HG03066 (cell line): ENCODE measurements at regions not wholly inside any gene's neighbourhood (a gene's known extent, or its start where the extent isn't known, plus 50 kb on each side); places are given as distances from the start of the nearest gene placed in this dataset.

Source experiments
- ATAC-seq: cut with Tn5 transposase; IDR thresholded peaks from one replicate; pipeline ENCODE4 v1.9.1; 2021; ENCODE audit warnings: low read depth; ENCODE audit not compliant: unreplicated experiment

GRCh38 chr20:60064554-60065196 is 106.5 kb downstream of the CDH26 start:
- ATAC-seq = no peak

GRCh38 chr20:60065741-60066437 is 107.7 kb downstream of the CDH26 start:
- ATAC-seq = no peak

- ATAC-seq = no peak
Measured at GRCh38 chr20:60066438-60066823, 108.2 kb downstream of the CDH26 start.

GRCh38 chr20:60068509-60068908 is 110.3 kb downstream of the CDH26 start:
- no peak for ATAC-seq

DNA sequence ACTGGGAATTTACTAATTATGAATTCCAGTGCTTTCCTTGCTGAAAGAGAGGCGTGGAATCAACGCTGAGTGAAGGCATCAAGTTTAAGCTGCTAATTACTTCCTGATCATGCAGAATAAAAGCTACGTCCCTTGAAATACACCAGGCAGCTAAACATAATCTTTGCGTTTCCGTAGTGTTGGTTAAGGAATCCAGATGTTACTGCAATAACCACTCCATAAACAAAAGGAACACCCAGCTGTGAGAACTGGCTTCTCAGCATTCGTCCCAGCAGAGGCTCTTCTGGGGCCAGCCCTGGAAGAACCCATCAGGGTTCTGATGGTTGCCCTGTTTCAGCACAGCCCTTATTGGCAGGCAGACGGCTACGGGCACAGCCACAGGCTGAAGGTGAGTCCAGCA is 111.4 kb downstream of the CDH26 start:
- ATAC-seq = no peak

DNA sequence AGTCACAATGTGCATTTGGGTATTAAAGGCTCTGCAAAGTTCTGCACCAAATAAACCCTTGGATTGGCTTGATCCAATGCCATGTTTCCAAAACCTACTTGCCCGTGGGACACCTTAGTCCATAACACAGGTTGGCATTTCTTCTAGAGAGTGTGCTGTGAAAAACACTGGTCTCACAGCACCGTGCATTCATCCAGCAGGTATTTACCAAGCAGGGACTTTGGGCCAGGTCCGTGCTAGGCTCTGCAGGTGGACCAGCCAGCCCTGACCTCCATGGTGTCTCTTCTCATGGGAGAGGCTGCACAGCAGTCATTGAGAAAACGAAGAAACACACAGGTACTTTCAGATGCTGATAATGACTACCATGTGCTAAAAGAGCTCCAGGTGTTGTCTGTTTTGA is 112.6 kb downstream of the CDH26 start:
- no peak for ATAC-seq

- no peak for ATAC-seq
Measured at GRCh38 chr20:60071965-60072364, 113.7 kb downstream of the CDH26 start.

DNA sequence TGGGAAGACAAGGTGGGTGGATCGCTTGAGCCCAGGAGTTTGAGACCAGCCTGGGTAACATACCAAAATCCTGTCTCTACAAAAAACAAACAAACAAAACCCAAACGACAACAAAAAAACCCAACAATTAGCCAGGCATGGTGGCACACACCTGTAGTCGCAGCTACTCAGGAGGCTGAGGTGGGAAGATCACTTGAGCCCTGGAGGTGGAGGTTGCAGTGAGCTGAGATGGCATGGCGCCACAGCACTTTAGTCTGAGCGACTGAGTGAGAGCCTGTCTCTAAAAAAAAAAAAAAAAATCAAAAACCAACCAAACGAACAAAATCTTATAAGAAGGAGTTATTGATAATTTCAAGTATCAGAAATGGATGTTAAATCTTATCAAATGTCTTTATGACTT is 114.9 kb downstream of the CDH26 start:
- no peak for ATAC-seq

DNA sequence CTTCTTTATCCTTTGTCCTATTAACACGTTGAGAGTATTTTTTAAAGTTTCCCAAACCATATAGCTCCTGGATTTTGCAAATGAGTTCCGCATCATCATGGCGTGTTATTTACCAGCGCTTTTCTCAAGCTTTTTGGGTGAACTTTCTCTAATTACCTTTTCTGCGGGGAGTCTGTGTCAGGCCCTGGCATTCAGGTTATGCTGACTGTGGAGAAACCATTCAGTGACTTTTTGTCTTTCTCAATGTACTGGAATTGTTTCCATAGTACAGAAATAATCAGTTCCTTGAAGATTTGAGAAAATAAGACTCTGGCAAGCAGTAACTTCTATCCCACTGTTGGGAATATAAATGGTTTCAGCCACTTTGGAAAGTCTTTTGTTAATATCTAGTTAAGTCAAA is 115.3 kb downstream of the CDH26 start:
- ATAC-seq = no peak

DNA sequence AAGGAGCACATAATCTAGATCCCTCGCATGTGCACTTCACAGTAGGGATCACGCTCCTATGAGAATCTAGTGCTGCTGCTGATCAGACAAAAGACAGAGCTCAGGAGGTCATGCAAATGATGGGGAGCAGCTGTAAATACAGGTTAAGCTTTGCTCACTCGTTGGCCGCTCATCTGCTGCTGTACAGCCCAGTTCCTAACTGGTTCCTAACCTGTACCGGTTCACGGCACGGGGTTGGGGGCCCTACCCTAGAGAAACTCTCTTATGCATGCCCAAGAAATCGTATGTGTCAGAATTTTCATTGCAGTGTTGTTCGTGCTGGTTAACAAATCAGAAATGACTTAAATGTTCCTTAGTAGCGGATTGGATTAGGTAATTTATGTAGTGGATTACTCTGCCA is 116.1 kb downstream of the CDH26 start:
- ATAC-seq = no peak

DNA sequence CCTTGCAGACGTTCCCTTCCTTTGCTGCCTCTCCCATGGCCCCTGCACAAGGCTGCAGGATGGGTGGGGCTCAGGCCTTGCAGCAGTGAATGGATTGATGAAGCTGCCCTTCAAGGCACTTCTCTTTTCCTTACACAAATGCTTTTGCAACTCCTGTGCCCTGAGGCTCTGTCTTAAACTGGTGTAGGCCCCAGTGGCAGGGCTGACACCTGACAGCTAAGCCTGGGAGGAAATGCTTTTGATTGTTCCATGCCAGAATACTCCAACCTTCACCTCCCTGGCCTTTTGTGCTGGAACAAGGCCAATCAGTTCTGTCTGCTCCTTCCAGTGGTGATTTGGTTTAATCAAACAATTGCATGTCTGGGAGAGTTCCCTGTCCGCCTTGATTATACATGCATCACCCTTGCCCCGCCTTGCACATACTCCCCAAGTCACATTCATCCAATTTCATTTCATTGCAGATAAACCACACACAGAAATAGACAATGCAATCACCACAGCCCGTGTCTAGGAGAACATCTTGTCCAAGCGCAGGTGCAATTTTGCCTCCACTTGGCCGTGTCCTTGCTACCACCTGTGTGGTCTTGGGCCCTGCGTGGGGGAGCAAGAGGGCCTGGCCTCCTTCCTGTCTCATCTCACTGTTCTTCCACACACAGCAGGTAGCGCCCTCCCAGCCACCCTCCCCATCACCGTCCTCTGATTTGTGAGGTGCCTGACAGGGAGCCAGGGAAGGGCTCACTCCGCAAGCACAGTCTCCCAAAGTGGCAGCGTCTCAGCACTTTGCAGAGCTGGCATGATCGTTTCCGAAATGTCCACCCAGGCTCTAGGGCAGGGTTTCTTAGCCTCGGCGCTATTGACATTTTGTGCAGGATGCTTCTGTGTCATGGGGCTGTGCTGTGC is 120.4 kb downstream of the CDH26 start:
- ATAC-seq = no peak

GRCh38 chr20:60080401-60080800 is 122.2 kb downstream of the CDH26 start:
- no peak for ATAC-seq

DNA sequence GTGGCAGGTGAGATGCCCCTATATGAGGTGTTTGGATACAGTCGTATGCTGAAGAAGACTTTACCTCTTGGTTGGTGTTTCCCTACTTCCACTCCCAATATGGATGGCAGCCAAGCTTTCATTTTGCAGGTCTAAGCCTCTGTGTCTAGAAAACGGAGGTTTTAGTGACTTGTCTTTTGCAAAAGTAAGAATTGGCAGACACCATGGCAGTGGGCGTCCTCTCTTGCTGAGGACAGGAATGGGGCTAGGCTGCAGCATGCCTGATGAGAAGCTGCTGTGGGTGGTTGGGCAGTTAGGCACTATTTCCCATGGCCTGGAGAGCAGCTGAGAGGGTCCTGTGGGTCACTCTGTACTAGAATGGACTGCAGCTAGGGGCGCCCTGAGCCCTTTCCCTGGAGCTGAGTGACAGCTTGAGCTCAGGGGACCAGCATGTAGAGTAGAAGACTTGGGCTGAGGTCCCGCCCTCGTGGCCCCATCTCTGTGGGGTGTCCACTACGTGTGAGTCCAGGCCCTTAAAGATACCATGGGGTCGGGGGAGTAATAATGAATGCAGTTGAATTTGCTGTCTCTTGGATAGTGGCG is 127.4 kb downstream of the CDH26 start:
- no peak for ATAC-seq

- no peak for ATAC-seq
Measured at GRCh38 chr20:60086821-60087562, 128.8 kb downstream of the CDH26 start.

GRCh38 chr20:60087563-60088105 is 129.4 kb downstream of the CDH26 start:
- ATAC-seq = no peak

GRCh38 chr20:60088236-60088635 is 130.0 kb downstream of the CDH26 start:
- ATAC-seq = no peak

DNA sequence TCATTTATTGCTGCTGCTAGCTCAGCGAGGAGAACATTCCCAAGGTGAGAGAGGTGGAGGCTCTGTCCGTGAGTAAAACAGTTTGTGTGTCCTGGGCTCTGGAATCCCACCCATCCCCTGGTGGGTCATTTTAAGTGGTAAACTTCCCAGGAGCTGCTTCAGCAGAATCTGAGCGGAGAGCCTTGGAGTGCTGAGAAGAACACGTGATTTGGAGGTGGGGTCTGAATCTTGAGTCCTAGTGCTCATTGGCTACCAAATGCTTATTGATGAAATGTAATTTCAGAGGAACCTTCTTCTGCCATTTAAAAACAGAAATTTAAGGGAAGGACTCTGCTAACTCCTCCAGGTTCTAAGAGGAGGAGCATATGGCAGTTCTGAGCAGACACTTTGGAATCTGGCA is 132.4 kb downstream of the CDH26 start:
- ATAC-seq = no peak

DNA sequence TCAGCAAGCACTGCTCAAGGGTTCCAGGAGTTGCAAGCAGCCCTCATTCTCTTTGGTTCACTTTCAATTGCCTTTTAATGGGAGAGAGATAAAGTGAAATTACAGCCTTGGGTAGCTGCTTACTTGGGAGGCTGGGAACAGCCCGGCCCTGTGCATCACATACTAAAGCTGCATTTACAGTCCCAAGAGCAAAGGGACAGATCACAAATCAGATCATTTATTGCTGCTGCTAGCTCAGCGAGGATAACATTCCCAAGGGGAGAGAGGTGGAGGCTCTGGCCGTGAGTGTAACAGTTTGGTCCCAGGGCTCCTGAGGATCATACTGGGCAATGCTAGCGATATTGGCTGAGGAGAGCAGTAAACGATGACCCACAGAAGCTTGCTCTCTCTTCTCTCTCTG is 133.1 kb downstream of the CDH26 start:
- no peak for ATAC-seq

- ATAC-seq = no peak
Measured at GRCh38 chr20:60091861-60092260, 133.6 kb downstream of the CDH26 start.

DNA sequence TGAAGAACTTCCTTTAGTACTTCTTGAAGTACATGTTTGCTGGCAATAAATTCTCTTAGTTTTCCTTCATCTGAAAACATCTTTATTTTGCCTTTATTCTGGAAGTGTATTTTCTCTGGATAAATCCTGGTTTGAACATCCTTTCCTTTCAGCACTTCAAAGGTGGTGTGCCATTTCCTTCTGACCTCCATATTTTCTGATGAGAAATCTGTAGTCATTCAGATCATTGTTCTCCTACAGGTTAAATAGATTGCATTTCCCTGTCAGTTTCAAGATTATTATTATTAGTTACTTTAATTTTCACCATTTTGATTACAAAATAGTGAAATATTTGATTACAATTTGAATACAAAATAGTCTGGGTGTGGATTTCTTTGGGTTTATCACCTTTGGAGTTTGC is 134.5 kb downstream of the CDH26 start:
- ATAC-seq = no peak
